Trophoblast cell (in vitro differentiated cells and primary cell): ENCODE measurements at regions not wholly inside any gene's neighbourhood (a gene's known extent, or its start where the extent isn't known, plus 50 kb on each side); places are given as distances from the start of the nearest gene placed in this dataset.

ENCODE experiments used
- DNase-seq, 2 donors: peaks; one replicate each; pipeline ENCODE4 v3.0.0-alpha.2; 2016
- H2AFZ ChIP-seq: 2 replicates; pipeline ENCODE4 v1.6.1; 2013; ENCODE audit warnings: low read length, moderate library complexity, mild to moderate bottlenecking; ENCODE audit not compliant: insufficient read depth, poor library complexity
- H2AK5ac ChIP-seq: 2 replicates; pipeline ENCODE4 v1.6.1; 2013; ENCODE audit warnings: mild to moderate bottlenecking, low read length
- H2BK120ac ChIP-seq: 2 replicates; pipeline ENCODE4 v1.6.1; 2013; ENCODE audit warnings: low read length, mild to moderate bottlenecking, moderate library complexity; ENCODE audit not compliant: insufficient read depth, poor library complexity
- H2BK12ac ChIP-seq: 2 replicates; pipeline ENCODE4 v1.6.1; 2013; ENCODE audit warnings: mild to moderate bottlenecking, low read length, moderate library complexity
- H2BK5ac ChIP-seq: 2 replicates; pipeline ENCODE4 v1.6.1; 2013; ENCODE audit warnings: low read length, low read depth, moderate library complexity, mild to moderate bottlenecking; ENCODE audit not compliant: poor library complexity
- H3K14ac ChIP-seq: 2 replicates; pipeline ENCODE4 v1.6.1; 2013; ENCODE audit warnings: mild to moderate bottlenecking, low read length
- H3K18ac ChIP-seq: 2 replicates; pipeline ENCODE4 v1.6.1; 2013; ENCODE audit warnings: mild to moderate bottlenecking, low read length
- H3K23ac ChIP-seq: 2 replicates; pipeline ENCODE4 v1.6.1; 2013; ENCODE audit warnings: low read length
- H3K27ac ChIP-seq: 2 replicates; pipeline ENCODE4 v1.5.1; 2013; ENCODE audit warnings: low read depth, mild to moderate bottlenecking, inconsistent platforms, low read length, moderate library complexity
- H3K27me3 ChIP-seq: 2 replicates; pipeline ENCODE4 v1.6.1; 2013; ENCODE audit warnings: inconsistent platforms, mild to moderate bottlenecking, low read length, moderate library complexity; ENCODE audit not compliant: insufficient read depth
- H3K36me3 ChIP-seq, 2 experiments: 1 replicate in 1 of 2; 2 replicates in 1 of 2; pipeline ENCODE4 v1.6.1; 2013; ENCODE audit warnings: low read length in 2 of 2, mild to moderate bottlenecking in 2 of 2, moderate library complexity in 1 of 2; ENCODE audit not compliant: insufficient read depth in 2 of 2, control insufficient read depth in 1 of 2
- H3K4ac ChIP-seq: 2 replicates; pipeline ENCODE4 v1.6.1; 2013; ENCODE audit warnings: low read depth, mild to moderate bottlenecking, low read length, moderate library complexity
- H3K4me1 ChIP-seq, 2 experiments: 1 replicate in 1 of 2; 2 replicates in 1 of 2; pipeline ENCODE4 v1.6.1; 2013; ENCODE audit warnings: low read length in 2 of 2, mild to moderate bottlenecking in 2 of 2, moderate library complexity in 1 of 2; ENCODE audit not compliant: insufficient read depth in 2 of 2, control insufficient read depth in 1 of 2
- H3K4me2 ChIP-seq: 2 replicates; pipeline ENCODE4 v1.6.1; 2013; ENCODE audit warnings: inconsistent platforms, mild to moderate bottlenecking, low read length, moderate library complexity
- H3K4me3 ChIP-seq: 2 replicates; pipeline ENCODE4 v1.5.1; 2013; ENCODE audit warnings: mild to moderate bottlenecking, low read depth, low read length, inconsistent platforms
- H3K79me1 ChIP-seq: one replicate; pipeline ENCODE4 v1.6.1; 2013; ENCODE audit warnings: low read length
- H3K79me2 ChIP-seq: 2 replicates; pipeline ENCODE4 v1.6.1; 2013; ENCODE audit warnings: low read length, mild to moderate bottlenecking; ENCODE audit not compliant: control insufficient read depth, insufficient read depth, poor library complexity
- H3K9ac ChIP-seq: 2 replicates; pipeline ENCODE4 v1.6.1; 2013; ENCODE audit warnings: mild to moderate bottlenecking, low read length
- H3K9me3 ChIP-seq: 2 replicates; pipeline ENCODE4 v1.6.1; 2013; ENCODE audit warnings: low read depth, mild to moderate bottlenecking, control low read depth, inconsistent platforms, low read length; ENCODE audit not compliant: insufficient read depth
- H4K12ac ChIP-seq: 2 replicates; pipeline ENCODE4 v1.6.1; 2013; ENCODE audit warnings: low read depth, mild to moderate bottlenecking, low read length, moderate library complexity
- H4K8ac ChIP-seq: 2 replicates; pipeline ENCODE4 v1.6.1; 2013; ENCODE audit warnings: low read depth, mild to moderate bottlenecking, low read length, moderate library complexity
- H4K91ac ChIP-seq: one replicate; pipeline ENCODE4 v1.6.1; 2013; ENCODE audit warnings: low read depth, mild to moderate bottlenecking, low read length, moderate library complexity
- WGBS: extraction: QIAGEN DNeasy Blood & Tissue Kit; methylation state at CpG from one replicate; pipeline ENCODE4 v1.1.7; 2013; ENCODE audit warnings: missing lambda C conversion rate; ENCODE audit not compliant: insufficient read length, insufficient coverage; ENCODE audit errors: extremely low coverage; 5-methylcytosine and 5-hydroxymethylcytosine counted together

DNA sequence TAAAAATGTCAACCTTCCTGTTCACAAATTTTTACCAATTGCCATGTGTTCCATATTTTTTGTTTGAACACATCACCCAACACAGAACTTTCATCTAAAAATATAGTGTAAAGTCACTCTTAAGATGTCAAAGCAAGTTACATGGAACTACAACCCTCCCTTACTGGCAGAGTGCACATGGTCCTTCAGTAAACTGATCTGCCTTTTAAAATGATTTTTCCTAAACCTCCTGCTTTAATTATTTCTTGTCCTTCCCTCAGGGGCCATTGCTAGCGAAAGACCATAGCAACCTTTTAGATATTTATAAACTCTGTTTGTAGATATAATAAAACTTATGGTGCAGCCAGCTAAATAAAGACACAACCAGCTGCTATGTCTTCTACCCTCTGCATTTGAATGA, 255.2 kb upstream of the FAR2 start:
- no peaks in the 10 kb centered on the region for H3K9me3 ChIP-seq
- no peak overlapping the region for H2BK12ac ChIP-seq
- H2AFZ ChIP-seq = no peak overlapping the region
- H2BK120ac ChIP-seq = no peak overlapping the region
- H3K9ac ChIP-seq = no peak overlapping the region
- no peak overlapping the region for H2AK5ac ChIP-seq
- no peak overlapping the region for H3K4ac ChIP-seq
- no peaks in the 10 kb centered on the region for H3K36me3 ChIP-seq
- no peak overlapping the region for H4K8ac ChIP-seq
- no peaks in the 10 kb centered on the region for H3K79me1 ChIP-seq
- no peak overlapping the region for H4K91ac ChIP-seq
- H3K4me3 ChIP-seq = no peak overlapping the region
- no peak overlapping the region for H3K4me2 ChIP-seq
- H3K79me2 ChIP-seq = no peaks in the 10 kb centered on the region
- no peak overlapping the region for H3K23ac ChIP-seq
- H3K18ac ChIP-seq = no peak overlapping the region
- no CpG with 5 or more reads among the region's 1 CpG for WGBS
- H2BK5ac ChIP-seq = no peak overlapping the region
- no peaks in the 10 kb centered on the region for H3K4me1 ChIP-seq
- H3K14ac ChIP-seq = no peak overlapping the region
- no peaks in the 10 kb centered on the region for H3K27me3 ChIP-seq
- no peak for DNase-seq
- no peak overlapping the region for H4K12ac ChIP-seq
- no peak overlapping the region for H3K27ac ChIP-seq

DNA sequence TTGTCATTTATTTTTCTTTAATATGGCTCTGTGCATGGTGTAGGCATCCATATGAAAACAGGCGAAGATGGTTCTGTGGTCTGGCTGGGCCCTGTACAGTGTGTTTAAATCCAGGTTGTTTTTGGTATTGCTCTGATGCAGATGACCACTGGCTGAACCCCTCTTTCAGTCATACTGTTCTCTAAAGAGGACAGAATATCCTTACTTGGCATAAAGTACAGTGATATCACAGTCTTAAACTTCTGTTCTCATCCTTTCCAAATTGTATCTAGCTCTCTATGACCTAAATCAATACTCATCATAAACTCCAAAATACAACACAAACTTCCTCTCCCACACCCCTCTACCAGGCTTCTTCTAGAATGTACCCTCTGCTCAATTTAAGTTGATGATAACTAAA, 252.7 kb upstream of the FAR2 start:
- WGBS = no CpG with 5 or more reads among the region's 1 CpG
- H4K12ac ChIP-seq = no peak overlapping the region
- no peaks in the 10 kb centered on the region for H3K27me3 ChIP-seq
- no peaks in the 10 kb centered on the region for H3K4me1 ChIP-seq
- no peak overlapping the region for H3K18ac ChIP-seq
- H4K91ac ChIP-seq = no peak overlapping the region
- H3K4ac ChIP-seq = no peak overlapping the region
- H3K79me1 ChIP-seq = no peaks in the 10 kb centered on the region
- no peak overlapping the region for H4K8ac ChIP-seq
- H3K4me3 ChIP-seq = no peak overlapping the region
- no peaks in the 10 kb centered on the region for H3K79me2 ChIP-seq
- H3K27ac ChIP-seq = no peak overlapping the region
- peaks cover 4% of the 10 kb centered on the region for H3K9me3 ChIP-seq
- H2AFZ ChIP-seq = no peak overlapping the region
- no peak overlapping the region for H2BK5ac ChIP-seq
- no peak overlapping the region for H2AK5ac ChIP-seq
- H3K14ac ChIP-seq = no peak overlapping the region
- H2BK120ac ChIP-seq = no peak overlapping the region
- H3K4me2 ChIP-seq = no peak overlapping the region
- no peak overlapping the region for H2BK12ac ChIP-seq
- H3K36me3 ChIP-seq = no peaks in the 10 kb centered on the region
- H3K23ac ChIP-seq = no peak overlapping the region
- no peak for DNase-seq
- H3K9ac ChIP-seq = no peak overlapping the region

DNA sequence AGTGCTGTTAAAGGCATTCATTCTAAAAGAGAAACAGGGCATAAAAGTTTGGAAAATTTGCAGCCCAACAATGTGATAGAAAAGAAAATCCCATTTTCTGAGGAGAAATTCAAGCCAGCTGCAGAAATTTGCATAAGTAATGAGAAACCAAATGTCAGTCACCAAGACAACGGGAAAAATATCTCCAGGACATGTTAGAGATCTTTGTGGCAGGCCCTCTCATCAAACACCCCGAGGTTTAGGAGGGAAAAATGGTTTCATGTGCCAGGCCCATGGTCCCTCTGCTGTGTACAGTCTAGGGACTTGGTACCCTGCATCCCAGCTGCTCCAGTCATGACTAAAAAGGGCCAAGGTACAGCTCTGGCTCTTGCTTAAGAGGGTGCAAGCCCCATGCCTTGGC, 251.0 kb upstream of the FAR2 start:
- no peak overlapping the region for H3K27ac ChIP-seq
- H2BK5ac ChIP-seq = no peak overlapping the region
- no peaks in the 10 kb centered on the region for H3K4me1 ChIP-seq
- no peak overlapping the region for H3K23ac ChIP-seq
- no peak overlapping the region for H4K12ac ChIP-seq
- H3K14ac ChIP-seq = no peak overlapping the region
- no peak for DNase-seq
- no peak overlapping the region for H2AFZ ChIP-seq
- H2BK12ac ChIP-seq = no peak overlapping the region
- H3K79me1 ChIP-seq = no peaks in the 10 kb centered on the region
- no peak overlapping the region for H3K4me2 ChIP-seq
- peaks cover 5% of the 10 kb centered on the region for H3K9me3 ChIP-seq
- H2AK5ac ChIP-seq = no peak overlapping the region
- no peak overlapping the region for H3K4me3 ChIP-seq
- no peaks in the 10 kb centered on the region for H3K27me3 ChIP-seq
- H3K18ac ChIP-seq = no peak overlapping the region
- no peak overlapping the region for H2BK120ac ChIP-seq
- H4K91ac ChIP-seq = no peak overlapping the region
- H3K36me3 ChIP-seq = no peaks in the 10 kb centered on the region
- no CpG with 5 or more reads among the region's 2 CpGs for WGBS
- no peak overlapping the region for H3K4ac ChIP-seq
- no peak overlapping the region for H4K8ac ChIP-seq
- no peak overlapping the region for H3K9ac ChIP-seq
- no peaks in the 10 kb centered on the region for H3K79me2 ChIP-seq

GRCh38 chr12:28899951-28900350, 249.1 kb upstream of the FAR2 start:
- Histone ChIP-seq H3K27me3 (no peaks in the 10 kb centered on the region), H3K23ac (no peak overlapping the region), H2BK5ac (no peak overlapping the region), H2AFZ (no peak overlapping the region), H3K36me3 (no peaks in the 10 kb centered on the region), H4K8ac (no peak overlapping the region), H3K79me1 (no peaks in the 10 kb centered on the region), H3K27ac (no peak overlapping the region), H2BK12ac (no peak overlapping the region), H3K9ac (no peak overlapping the region), H4K12ac (no peak overlapping the region), H3K14ac (no peak overlapping the region), H3K4ac (no peak overlapping the region), H3K9me3 (peaks cover 5% of the 10 kb centered on the region), H2AK5ac (no peak overlapping the region), H4K91ac (no peak overlapping the region), H3K4me3 (no peak overlapping the region), H3K4me2 (no peak overlapping the region), H3K79me2 (no peaks in the 10 kb centered on the region), H3K4me1 (no peaks in the 10 kb centered on the region), H3K18ac (no peak overlapping the region), H2BK120ac (no peak overlapping the region)
- WGBS = no CpG with 5 or more reads among the region's 1 CpG
- DNase-seq = no peak
